ENCODE measurements at regions not wholly inside any gene's neighbourhood (a gene's known extent, or its start where the extent isn't known, plus 50 kb on each side); places are given as distances from the start of the nearest gene placed in this dataset.

GRCh38 chr11:69911310-69912160, 92.3 kb upstream of the FGF3 start:
- Histone ChIP-seq H3K9me3 (ENCODE audit: control insufficient read depth, insufficient read depth, low read length) (no peaks in the 10 kb centered on the region; the same call in 1 of the 2 replicates), H3K27me3 (ENCODE audit: control insufficient read depth, insufficient read depth, low read length) (peaks cover 18% of the 10 kb centered on the region), H3K4me3 (ENCODE audit: low read depth, low read length) (no peak overlapping the region), H3K27ac (ENCODE audit: low read depth, low read length) (no peak overlapping the region)
- no peak for TF ChIP-seq CTCF (IDR thresholded peaks at IDR 0.05; ENCODE audit: low read depth, low read length)
- ChIA-PET CTCF (interaction anchor here (0.6 to 5.1 kb wide), 9 partner anchors 7 to 1327 kb away, joined by 3 to 36 read pairs (median 6); no protein-coding TSS in a partner anchor), POLR2A (no interaction called here)
- DNase-seq (ENCODE audit: low read depth, low spot score), result no peak

GRCh38 chr11:69912161-69912910, 93.1 kb upstream of the FGF3 start:
- TF ChIP-seq CTCF (IDR thresholded peaks at IDR 0.05; ENCODE audit: low read depth, low read length), result no peak
- Histone ChIP-seq H3K27me3 (ENCODE audit: control insufficient read depth, insufficient read depth, low read length) (peaks cover 22% of the 10 kb centered on the region), H3K4me3 (ENCODE audit: low read depth, low read length) (no peak overlapping the region), H3K27ac (ENCODE audit: low read depth, low read length) (no peak overlapping the region), H3K9me3 (ENCODE audit: control insufficient read depth, insufficient read depth, low read length) (peaks cover 6% of the 10 kb centered on the region; the same call in 1 of the 2 replicates)
- ChIA-PET POLR2A (no interaction called here), CTCF (interaction anchor here (1.1 to 5.1 kb wide), 4 partner anchors 11 to 284 kb away, joined by 3 to 36 read pairs (median 3); no protein-coding TSS in a partner anchor)
- no peak for DNase-seq (ENCODE audit: low read depth, low spot score)

- ChIA-PET CTCF (interaction anchor here (0.7 to 1.1 kb wide), 3 partner anchors 228 to 283 kb away, joined by 3 to 5 read pairs (median 3); no protein-coding TSS in a partner anchor), POLR2A (no interaction called here)
- Histone ChIP-seq H3K27me3 (ENCODE audit: control insufficient read depth, insufficient read depth, low read length) (peaks cover 18% of the 10 kb centered on the region), H3K9me3 (ENCODE audit: control insufficient read depth, insufficient read depth, low read length) (peaks cover 7% of the 10 kb centered on the region; the same call in 1 of the 2 replicates), H3K4me3 (ENCODE audit: low read depth, low read length) (no peak overlapping the region), H3K27ac (ENCODE audit: low read depth, low read length) (no peak overlapping the region)
- DNase-seq (ENCODE audit: low read depth, low spot score), result no peak
- peak; percentile 39; the same call in 1 of the 2 replicates for TF ChIP-seq CTCF (IDR thresholded peaks at IDR 0.05; ENCODE audit: low read depth, low read length)
These were observed 93.8 kb upstream of the FGF3 start for GRCh38 chr11:69912911-69913451.

GRCh38 chr11:69913591-69914285, 94.5 kb upstream of the FGF3 start:
- ChIA-PET CTCF (interaction anchor here (0.7 to 1.5 kb wide), 4 partner anchors 12 to 282 kb away, joined by 3 to 5 read pairs (median 3); no protein-coding TSS in a partner anchor), POLR2A (no interaction called here)
- peaks cover 12% of the 10 kb centered on the region for H3K27me3 ChIP-seq (ENCODE audit: control insufficient read depth, insufficient read depth, low read length)
- DNase-seq (ENCODE audit: low read depth, low spot score), result no peak
- H3K9me3 ChIP-seq (ENCODE audit: control insufficient read depth, insufficient read depth, low read length), result peaks cover 7% of the 10 kb centered on the region; the same call in 1 of the 2 replicates
- no peak overlapping the region for H3K27ac ChIP-seq (ENCODE audit: low read depth, low read length)
- H3K4me3 ChIP-seq (ENCODE audit: low read depth, low read length), result no peak overlapping the region
- no peak for TF ChIP-seq CTCF (IDR thresholded peaks at IDR 0.05; ENCODE audit: low read depth, low read length)

Measured in AG04450 (cell line).